ENCODE measurements at regions not wholly inside any gene's neighbourhood (a gene's known extent, or its start where the extent isn't known, plus 50 kb on each side); places are given as distances from the start of the nearest gene placed in this dataset.

DNA sequence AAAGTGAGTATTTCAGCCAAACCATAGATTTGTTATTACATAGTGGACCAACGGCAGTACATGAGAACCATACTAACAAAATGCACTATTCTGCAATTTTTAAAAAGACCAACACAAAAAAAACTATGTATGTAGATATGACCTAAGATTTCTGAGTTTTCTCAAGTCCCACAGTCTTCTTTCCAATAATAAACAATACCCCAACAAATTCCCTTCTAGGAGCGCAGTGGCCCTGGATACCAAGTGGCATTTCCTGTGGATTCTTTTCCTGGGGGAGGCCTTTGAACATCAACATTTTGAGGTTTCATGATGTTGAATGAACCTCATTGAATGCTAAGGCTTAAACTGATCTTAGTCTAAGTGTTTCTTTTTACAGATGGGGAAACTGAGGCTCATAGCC lies 210.5 kb downstream of the BCAT1 start:
- no peaks in the 10 kb centered on the region for H3K36me3 ChIP-seq (ENCODE audit: low read depth, low read length)
- no TSS peak for BruUV-seq (replicated peaks)
- intact Hi-C loops (cut with micrococcal nuclease): no loop called here
- DNase-seq (no peak), ATAC-seq (no peak)
- H2AFZ ChIP-seq (ENCODE audit: low read length): no peak overlapping the region
- no peak overlapping the region for H3K9ac ChIP-seq (ENCODE audit: low read length)
- no peaks in the 10 kb centered on the region for H3K27me3 ChIP-seq (ENCODE audit: low read length)
- H3K9me3 ChIP-seq (ENCODE audit: low read length): no peaks in the 10 kb centered on the region
- no peaks in the 10 kb centered on the region for H3K79me2 ChIP-seq (ENCODE audit: low read length)
- ChIA-PET CTCF (no interaction called here), POLR2A (ENCODE audit: unreplicated experiment) (no interaction called here)
- no peaks in the 10 kb centered on the region for H3F3A ChIP-seq (ENCODE audit: low read length, unreplicated experiment)
- no peak overlapping the region for H3K27ac ChIP-seq (ENCODE audit: low read length)
- no peak overlapping the region for H3K4me2 ChIP-seq (ENCODE audit: low read length)
- H4K20me1 ChIP-seq (ENCODE audit: low read length): no peaks in the 10 kb centered on the region
- no peak for TF ChIP-seq EZH2phosphoT487 (IDR thresholded peaks at IDR 0.05; ENCODE audit: borderline replicate concordance, low read length)
- TF ChIP-seq EZH2 (IDR thresholded peaks at IDR 0.05; ENCODE audit: low read length, unreplicated experiment): no peak
- TF ChIP-seq, protein P1, sequence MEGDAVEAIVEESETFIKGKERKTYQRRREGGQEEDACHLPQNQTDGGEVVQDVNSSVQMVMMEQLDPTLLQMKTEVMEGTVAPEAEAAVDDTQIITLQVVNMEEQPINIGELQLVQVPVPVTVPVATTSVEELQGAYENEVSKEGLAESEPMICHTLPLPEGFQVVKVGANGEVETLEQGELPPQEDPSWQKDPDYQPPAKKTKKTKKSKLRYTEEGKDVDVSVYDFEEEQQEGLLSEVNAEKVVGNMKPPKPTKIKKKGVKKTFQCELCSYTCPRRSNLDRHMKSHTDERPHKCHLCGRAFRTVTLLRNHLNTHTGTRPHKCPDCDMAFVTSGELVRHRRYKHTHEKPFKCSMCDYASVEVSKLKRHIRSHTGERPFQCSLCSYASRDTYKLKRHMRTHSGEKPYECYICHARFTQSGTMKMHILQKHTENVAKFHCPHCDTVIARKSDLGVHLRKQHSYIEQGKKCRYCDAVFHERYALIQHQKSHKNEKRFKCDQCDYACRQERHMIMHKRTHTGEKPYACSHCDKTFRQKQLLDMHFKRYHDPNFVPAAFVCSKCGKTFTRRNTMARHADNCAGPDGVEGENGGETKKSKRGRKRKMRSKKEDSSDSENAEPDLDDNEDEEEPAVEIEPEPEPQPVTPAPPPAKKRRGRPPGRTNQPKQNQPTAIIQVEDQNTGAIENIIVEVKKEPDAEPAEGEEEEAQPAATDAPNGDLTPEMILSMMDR (conservative IDR thresholded peaks at IDR 0.05; ENCODE audit: low read depth, low read length): no peak
- no peaks in the 10 kb centered on the region for H3K4me1 ChIP-seq (ENCODE audit: insufficient read depth, low read length)
- H3K9me2 ChIP-seq (replicated peaks; ENCODE audit: low read length): no peaks in the 10 kb centered on the region
- no peak overlapping the region for H3K4me3 ChIP-seq (ENCODE audit: low read length)

DNA sequence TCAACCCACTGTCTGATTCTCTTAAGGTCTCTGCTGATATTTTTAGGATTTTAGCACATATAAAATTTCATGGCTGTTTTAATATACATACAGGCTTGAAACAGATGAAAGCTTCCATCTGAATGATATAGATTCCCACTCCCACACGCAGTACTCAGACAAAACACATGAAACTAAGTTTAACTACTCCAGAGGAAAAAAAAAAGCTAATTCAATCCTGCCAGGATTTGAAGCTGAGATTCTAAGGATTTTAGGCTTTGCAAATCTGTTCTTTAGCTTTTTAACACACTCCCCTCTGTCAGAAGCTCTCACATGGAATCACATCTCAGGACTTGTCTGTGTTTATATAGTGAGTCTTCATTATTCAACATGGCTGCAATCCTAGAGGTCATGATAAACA lies 217.3 kb downstream of the BCAT1 start:
- Histone ChIP-seq H2AFZ (ENCODE audit: low read length) (no peak overlapping the region), H3K27ac (ENCODE audit: low read length) (no peak overlapping the region), H3K9ac (ENCODE audit: low read length) (no peak overlapping the region), H3K4me3 (ENCODE audit: low read length) (no peak overlapping the region), H3F3A (ENCODE audit: low read length, unreplicated experiment) (no peaks in the 10 kb centered on the region), H3K27me3 (ENCODE audit: low read length) (no peaks in the 10 kb centered on the region), H3K36me3 (ENCODE audit: low read depth, low read length) (no peaks in the 10 kb centered on the region), H3K9me2 (replicated peaks; ENCODE audit: low read length) (no peaks in the 10 kb centered on the region), H3K4me2 (ENCODE audit: low read length) (no peak overlapping the region), H4K20me1 (ENCODE audit: low read length) (no peaks in the 10 kb centered on the region), H3K4me1 (ENCODE audit: insufficient read depth, low read length) (no peaks in the 10 kb centered on the region), H3K9me3 (ENCODE audit: low read length) (no peaks in the 10 kb centered on the region), H3K79me2 (ENCODE audit: low read length) (no peaks in the 10 kb centered on the region)
- ChIA-PET CTCF (no interaction called here), POLR2A (ENCODE audit: unreplicated experiment) (no interaction called here)
- ATAC-seq (no peak), DNase-seq (no peak)
- intact Hi-C loops (cut with micrococcal nuclease): no loop called here
- no TSS peak for BruUV-seq (replicated peaks)
- no peak for TF ChIP-seq EZH2 (IDR thresholded peaks at IDR 0.05; ENCODE audit: low read length, unreplicated experiment)
- TF ChIP-seq, protein P1 (conservative IDR thresholded peaks at IDR 0.05; ENCODE audit: low read depth, low read length): no peak
- no peak for TF ChIP-seq EZH2phosphoT487 (IDR thresholded peaks at IDR 0.05; ENCODE audit: borderline replicate concordance, low read length)

DNA sequence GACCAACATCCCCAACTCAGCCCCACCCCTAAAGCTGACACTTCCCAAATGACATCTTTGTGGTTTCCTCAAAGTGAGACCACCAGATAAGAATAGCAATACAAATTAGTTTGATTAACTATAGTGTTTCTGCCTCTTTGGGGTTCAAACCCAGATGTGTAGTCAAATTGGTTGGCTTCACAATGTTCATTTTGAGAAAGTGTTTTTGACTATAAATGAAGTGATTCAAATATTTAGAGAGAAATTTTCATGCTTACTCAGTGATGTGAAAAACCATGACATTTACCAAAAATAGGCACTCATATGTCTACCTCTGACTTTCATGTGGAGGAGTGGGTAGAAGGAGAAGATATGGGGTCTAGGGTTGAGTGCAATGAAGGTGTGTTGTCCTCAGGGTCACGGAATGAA lies 218.4 kb downstream of the BCAT1 start:
- no peak overlapping the region for H3K9ac ChIP-seq (ENCODE audit: low read length)
- ChIA-PET CTCF (no interaction called here), POLR2A (ENCODE audit: unreplicated experiment) (no interaction called here)
- intact Hi-C loops (cut with micrococcal nuclease): no loop called here
- no peaks in the 10 kb centered on the region for H3F3A ChIP-seq (ENCODE audit: low read length, unreplicated experiment)
- no peaks in the 10 kb centered on the region for H3K4me1 ChIP-seq (ENCODE audit: insufficient read depth, low read length)
- no peaks in the 10 kb centered on the region for H3K27me3 ChIP-seq (ENCODE audit: low read length)
- H3K9me3 ChIP-seq (ENCODE audit: low read length): no peaks in the 10 kb centered on the region
- H2AFZ ChIP-seq (ENCODE audit: low read length): no peak overlapping the region
- H4K20me1 ChIP-seq (ENCODE audit: low read length): no peaks in the 10 kb centered on the region
- BruUV-seq (replicated peaks): no TSS peak
- DNase-seq (no peak), ATAC-seq (no peak)
- H3K79me2 ChIP-seq (ENCODE audit: low read length): no peaks in the 10 kb centered on the region
- no peaks in the 10 kb centered on the region for H3K9me2 ChIP-seq (replicated peaks; ENCODE audit: low read length)
- no peak overlapping the region for H3K4me3 ChIP-seq (ENCODE audit: low read length)
- TF ChIP-seq EZH2phosphoT487 (IDR thresholded peaks at IDR 0.05; ENCODE audit: borderline replicate concordance, low read length) (no peak), EZH2 (IDR thresholded peaks at IDR 0.05; ENCODE audit: low read length, unreplicated experiment) (no peak)
- TF ChIP-seq, protein P1 (conservative IDR thresholded peaks at IDR 0.05; ENCODE audit: low read depth, low read length): no peak
- H3K27ac ChIP-seq (ENCODE audit: low read length): no peak overlapping the region
- no peaks in the 10 kb centered on the region for H3K36me3 ChIP-seq (ENCODE audit: low read depth, low read length)
- no peak overlapping the region for H3K4me2 ChIP-seq (ENCODE audit: low read length)

Measured in PC-3 (cell line).